ENCODE measurements at regions not wholly inside any gene's neighbourhood (a gene's known extent, or its start where the extent isn't known, plus 50 kb on each side); places are given as distances from the start of the nearest gene placed in this dataset.
"Not testable (repeated sequence)": the region's sequence is repeated elsewhere in the genome, so short reads cannot be mapped to it uniquely, and the experiment has no call there.

DNA sequence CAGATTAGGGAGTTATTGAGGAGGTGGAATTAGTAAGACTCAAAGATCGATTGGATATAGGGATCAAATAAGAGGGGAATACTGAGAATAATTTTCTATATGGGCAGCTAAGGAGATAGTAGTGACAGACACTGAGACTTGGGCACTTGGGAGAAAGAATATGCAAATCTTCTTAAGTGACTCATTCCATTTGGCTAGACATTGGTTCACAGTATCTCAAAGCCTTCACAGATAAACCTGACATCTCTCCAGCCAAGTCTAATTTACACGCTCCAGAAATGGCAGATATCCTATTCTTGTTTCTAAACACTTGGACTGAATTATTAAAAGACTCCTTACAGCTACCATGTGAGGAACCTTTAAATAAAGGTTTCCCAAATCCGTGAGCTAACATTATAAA, 104.6 kb upstream of the ADAMTS9 start:
- no peak for DNase-seq

DNA sequence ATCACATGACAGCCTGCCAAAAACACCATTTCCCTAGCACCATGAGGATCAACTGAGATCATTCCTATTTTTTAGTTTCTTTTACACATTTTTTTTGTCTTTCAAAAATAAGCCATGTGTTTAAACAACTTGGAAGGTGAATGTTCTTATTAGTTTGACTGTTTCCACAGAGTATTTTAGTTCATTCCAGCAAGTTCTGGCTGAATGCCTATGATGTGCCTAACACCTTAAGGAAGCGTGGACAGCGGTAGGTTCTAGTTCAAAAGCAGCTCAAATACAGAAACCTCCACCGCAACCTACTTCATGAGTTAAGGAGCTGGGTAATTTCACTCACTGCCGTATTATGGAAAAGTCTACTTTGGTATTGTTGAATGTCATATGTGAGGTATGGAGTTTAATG, 101.3 kb upstream of the ADAMTS9 start:
- no peak for DNase-seq

DNA sequence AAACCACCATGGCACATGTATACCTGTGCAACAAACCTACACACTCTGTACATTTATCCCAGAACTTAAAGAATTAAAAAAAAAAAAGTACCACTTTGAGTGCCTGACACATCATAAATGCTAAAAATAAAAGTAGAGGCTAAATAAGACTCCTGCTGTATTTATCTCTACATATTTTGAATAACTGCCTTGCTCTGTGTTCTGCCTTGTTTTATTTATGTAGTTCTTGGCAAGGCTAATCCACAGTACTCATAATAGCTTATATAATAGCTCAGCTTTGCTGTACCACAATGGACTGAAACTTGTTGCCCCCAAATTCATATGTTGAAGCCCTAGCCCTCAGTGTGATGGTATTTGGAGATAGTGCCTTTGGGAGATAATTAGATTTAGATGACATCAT, 95.4 kb upstream of the ADAMTS9 start:
- DNase-seq, result no peak

DNA sequence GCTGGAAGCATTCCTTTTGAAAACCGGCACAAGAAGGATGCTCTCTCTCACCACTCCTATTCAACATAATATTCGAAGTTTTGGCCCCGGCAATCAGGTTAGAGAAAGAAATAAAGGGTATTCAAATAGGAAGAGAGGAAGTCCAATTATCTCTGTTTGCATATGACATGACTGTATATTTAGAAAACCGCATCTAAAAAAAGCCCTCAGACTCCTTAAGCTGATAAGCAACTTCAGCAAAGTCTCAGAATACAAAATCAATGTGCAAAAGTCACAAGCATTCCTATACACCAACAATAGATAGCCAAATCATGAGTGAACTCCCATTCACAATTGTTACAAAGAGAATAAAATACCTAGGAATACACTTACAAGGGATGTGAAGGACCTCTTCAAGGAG, 93.1 kb upstream of the ADAMTS9 start:
- not testable (repeated sequence) for DNase-seq

DNA sequence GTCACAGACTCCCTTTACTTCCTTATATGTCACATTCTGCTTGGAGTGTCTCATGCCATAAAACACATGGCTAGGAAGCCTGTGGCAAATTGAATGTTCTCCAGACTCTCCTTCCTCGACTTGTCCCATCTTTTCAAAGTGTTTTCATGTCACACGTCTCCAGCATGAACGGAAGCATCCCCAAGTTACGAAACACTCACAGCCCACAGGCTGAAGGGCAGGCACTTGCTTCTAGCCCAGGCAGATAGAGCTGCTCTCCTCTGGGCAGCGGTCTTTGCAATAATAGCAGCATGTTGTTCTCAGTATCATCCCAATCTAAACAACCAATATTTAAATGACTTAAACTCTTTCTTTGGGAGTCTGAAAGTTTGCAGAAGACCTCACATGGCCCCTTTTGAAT, 85.3 kb upstream of the ADAMTS9 start:
- no peak for DNase-seq

DNA sequence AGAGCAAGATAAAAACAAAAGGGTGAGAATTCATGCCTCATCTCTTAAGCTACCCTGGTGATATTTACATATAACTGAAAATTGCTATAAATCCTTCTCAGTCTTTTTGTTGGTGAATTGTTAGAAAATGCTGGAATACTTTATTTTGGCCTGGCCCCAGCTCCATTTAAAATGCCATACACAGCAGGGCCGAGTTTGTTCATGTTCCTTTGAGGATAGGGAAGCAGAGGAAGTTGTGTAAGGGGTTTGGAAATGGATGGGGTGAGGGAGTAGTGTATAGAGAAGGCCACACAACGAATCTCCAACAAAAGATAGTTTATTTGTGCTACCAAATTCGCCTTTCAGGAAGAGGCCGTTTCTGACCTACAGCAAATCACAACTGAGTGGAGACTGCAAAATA, 78.6 kb upstream of the ADAMTS9 start:
- DNase-seq, result no peak

DNA sequence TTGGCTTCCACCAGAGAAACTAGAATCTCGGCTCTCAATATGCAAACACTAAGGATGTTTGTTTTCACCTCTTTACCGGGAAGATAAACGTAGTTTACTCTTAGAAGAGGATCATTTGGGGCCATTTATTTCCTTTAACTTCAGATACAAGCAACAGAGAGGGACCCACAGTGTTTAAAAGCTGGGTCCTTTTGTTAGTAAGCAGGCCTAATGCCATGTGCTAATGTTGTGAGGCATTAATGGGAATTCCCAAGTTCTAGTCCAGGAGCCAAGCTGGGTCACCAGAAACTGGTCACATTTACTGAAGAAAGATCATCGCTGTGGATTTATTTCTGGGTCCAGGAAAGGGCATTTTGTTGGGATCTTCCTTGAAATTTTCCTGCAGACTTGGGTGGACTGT, 78.1 kb upstream of the ADAMTS9 start:
- no peak for DNase-seq

DNA sequence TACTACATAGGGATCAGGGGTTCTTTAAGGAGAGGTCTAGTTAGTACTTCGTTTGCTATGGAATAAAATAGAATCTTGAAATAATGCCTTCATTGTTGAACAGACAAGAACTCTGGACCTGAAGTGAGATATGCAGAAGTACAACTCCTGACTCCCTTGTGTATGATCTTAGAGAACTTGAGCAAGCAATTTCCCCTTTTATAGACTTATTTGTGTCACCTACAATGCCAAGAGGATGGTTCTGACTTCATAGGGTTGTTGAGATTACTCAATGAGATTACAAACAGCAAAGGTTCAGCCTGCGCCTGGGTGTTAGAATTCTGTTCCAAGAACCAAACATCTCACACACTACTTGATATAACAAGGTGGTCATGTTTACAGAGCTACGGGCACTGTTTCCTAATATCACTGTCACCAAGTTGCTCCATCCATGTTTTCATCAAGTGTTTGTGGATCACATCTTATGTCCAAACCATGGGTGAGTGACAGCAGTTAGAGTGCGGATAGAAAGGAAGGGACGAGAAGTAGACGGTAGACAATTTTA, 76.7 kb upstream of the ADAMTS9 start:
- no peak for DNase-seq

DNA sequence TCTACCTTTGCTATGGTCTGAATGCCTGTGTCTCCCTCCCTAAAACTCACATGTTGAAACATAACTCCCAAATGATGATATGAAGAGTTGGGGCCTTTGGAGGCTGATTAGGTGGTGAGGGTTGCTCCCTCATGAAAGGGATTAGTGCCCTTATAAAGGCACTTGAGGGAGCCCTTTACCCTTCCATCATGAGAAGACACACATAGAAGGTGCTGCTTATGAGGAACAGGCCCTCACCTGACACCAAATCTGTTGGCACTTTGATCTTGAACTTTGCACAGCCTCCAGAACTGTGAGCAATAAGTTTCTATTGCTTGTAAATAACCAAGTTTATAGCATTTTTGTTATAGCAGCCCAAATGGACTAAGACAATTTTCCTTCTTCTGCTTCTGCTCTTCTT, 76.2 kb upstream of the ADAMTS9 start:
- no peak for DNase-seq

DNA sequence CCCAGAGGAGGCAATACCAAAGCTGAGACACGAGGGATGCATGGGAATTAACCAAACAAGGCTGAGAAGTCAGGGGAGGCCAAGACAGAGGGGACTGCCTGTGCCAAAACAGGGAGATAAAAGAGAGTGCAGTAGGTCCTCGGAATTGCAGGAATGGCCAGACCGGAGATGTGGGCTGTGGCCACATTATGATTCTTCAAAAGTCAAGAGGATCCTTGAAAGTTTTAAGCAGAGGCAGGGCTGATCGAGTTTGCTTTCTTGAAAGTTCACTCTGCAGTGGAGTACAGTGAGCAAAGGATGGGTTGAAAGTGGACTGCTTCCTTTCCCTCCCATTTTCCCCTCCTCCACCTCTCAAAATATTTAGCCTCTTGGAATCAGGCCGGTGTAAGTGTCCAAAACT, 73.9 kb upstream of the ADAMTS9 start:
- no peak for DNase-seq

DNA sequence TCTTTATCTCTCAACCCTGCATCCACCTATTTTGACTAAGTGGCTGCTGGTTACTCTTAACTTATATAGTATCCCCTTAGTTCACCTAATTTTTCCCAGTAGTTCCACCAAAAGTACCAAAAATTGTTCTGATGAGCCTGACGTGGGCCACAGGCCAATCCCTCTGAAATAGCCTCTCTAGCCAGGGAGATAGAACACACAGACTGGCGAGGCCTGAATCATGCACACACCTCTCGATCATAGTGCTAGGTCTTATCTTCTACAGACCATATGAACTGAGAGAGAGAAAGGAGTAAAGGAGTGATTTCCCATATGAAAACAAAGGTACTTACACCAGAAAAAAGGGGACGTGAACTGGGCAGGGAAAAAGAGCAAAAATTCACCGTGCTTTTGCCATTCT, 72.5 kb upstream of the ADAMTS9 start:
- DNase-seq, result no peak

DNA sequence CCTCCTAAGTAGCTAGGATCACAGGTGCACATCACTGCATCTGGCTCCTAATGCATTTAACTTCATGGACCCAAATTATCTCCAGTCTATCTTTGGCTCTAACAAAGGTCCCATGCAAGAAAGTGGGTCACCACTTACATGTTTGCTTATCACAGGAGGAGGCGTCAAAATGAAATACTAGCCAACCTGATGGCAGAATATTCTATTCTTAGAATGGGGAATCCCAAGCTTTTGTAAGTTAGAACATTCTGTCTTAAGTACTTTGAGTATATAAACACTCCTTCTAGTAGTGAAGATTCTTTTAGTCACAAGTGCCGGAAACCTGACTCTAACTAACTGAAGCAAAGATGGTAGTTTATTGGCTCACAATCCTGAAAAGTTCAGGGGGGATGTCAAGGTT, 72.0 kb upstream of the ADAMTS9 start:
- no peak for DNase-seq

DNA sequence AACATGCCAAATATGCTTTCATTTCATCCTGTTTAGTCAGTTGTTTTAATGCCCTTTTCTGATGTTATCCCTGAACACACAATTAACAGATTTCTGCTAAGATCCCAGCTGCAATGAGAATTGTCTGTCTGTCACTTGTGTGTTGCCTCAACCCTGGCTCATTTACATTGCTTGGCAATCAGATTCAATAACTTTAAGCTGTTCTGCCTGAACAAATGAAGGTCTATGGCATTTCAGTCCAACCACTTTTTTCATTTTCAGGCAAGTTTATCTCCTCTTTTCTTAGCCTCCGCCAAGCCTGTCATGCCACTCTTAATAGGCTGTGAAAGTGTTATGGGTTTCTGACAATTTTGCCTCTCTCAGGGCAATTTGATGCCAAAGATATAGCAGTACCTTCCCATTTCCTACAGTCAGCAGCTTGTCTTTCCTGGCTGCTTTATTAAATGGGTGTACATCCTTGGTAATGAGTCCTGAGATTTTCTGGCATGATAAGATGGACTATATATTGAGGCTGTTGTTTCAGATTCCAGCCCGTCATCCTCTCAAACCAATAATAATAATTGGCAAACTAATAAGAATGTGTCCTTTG, 68.7 kb upstream of the ADAMTS9 start:
- no peak for DNase-seq

DNA sequence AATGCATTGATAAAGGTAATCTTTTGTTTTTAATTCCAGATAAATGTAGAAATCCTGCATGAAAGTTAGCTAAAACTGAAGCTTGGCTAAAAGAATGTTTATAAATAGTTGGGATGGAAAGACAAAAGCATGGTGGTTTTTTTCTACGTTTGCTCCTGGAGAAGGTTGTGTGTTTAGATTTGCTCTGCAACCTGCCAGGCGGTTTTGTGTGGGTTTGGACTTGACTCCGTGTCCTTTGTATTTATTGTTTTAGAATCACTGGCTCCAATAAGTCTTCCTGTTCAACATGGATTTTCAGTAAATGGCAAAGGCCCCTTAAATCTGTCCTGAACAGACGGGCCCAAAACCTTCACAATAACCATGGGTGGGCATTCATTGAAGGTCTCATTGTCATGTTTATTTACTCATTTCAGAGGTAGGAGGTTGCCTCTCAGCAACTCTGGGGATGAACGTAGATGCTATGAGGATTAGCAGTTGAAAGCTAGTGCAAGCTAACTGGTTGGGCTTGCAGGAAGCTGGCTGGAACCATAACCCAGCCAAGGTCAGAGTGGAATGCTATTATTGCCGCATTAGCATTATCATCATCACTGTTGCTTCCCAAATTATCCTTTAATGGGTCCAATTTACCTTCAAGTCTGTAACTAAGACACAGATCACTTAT, 60.6 kb upstream of the ADAMTS9 start:
- no peak for DNase-seq

DNA sequence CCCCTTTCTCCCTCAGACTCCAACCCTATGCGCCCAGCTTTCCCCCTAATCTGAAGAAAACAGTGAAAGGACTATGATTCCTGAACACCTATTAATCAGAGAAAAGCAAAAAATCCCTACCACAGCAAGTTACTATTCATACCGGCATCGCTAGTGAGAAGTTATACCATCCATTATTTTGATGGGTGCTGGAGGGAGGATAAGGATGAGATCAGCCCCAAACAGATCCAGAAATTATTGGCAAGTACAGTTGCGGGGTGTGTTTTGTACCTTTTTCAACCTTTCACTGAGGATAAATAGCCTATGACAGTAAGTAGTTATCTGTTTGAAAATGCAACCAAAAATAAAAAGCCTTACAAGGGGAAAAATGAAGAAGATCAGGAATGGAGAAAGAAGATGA, 59.9 kb upstream of the ADAMTS9 start:
- DNase-seq, result no peak

DNA sequence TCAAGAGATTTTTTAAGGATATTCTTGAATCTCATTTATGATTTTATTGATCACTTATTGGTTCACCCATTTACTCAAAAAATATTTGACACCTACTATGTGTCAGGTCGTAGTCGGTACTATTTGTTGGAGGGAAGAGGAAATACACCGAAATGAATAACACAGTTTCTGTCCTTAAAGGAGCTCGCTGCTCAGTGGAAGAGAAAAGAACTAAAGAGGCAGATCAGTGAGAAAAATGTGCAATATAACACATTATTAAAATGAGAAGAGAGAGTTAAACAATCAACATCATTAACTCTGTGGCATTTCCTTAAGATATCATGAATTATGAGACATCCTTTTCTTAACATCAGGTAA, 56.1 kb upstream of the ADAMTS9 start:
- DNase-seq, result no peak

DNA sequence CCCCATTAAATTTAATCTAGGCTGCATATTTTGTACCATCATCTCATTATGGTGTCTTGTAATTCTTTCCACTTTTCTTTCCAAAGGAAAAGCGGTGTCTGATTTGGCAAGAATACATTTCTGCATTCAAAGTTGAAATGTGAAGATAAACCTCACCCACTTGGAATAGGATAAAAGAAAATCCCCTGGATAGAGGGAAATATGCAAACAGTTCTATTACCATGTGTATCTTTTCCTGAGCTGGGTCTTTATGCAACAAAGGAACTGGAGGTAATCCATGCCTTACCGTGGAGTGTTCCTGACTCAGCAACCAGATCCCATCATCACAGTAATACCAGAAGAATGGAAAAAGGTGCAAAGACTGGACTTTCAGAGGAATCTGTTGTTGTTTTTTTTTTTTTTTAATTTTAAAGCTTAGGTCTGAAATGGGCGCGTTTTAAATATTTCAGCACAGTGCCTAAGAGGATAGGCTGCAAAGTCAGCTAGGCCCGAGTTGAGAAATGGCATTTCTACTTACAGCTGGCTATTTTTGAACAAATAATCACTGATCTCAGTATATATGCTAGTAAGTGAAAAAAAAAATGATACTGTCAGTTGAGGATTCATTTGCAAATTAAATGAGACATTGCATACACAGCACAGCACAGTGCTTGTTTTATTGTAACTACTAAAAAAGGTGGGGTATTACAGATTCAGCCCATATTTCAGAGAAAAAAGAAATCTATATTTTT, 55.5 kb upstream of the ADAMTS9 start:
- DNase-seq, result no peak

DNA sequence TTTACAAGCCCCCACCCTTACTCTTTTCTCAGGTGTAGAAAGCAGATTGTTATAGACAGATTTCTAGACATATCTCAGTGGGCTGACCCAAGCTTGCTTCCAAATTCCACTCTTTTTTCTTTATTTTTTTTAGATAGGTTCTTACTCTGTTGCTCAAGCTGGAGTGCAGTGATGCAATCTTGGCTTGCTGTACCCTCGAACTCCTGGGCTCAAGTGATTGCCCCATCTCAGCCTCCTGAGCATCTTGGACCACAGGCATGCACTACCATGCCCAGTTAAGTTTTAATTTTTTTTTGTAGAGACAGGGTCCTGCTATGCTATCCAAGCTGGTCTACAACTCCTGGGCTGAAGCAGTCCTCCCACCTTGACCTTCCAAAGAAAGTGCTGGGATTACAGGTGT, 53.5 kb upstream of the ADAMTS9 start:
- DNase-seq, result no peak

DNA sequence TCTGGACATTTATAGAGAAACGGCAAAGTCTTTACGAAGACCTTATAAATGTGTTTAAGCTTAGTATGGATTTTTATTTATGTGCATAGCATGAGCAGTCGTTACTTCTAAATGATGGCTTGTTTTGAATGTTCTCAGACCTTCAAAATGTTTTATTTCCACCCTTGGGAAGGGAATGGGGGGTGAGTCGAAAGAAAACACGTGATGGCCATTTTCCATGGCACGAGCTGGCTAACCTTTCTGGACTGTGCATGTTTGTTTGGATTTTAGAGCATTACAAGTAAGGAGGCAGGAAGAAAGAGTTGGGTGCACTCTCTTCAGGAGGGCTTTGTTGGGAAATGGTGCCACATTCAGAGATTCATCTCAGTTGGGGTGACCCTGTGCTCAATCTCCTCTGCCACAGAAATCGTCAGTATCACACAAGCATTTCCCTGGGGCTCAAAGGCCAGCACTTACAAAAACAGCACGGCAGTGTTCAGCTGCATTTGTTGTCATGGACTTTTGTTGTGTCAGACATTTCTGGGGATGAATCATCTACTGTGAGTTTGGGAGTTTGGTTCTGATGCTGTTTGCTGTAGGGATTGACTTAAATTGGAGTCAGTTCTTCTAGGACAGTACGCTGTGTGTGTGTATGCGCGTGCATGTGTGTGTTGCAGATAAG, 52.3 kb upstream of the ADAMTS9 start:
- DNase-seq, result no peak

Data from NCI-H2081 treated with DMSO at 0.1 percent for 48 hours (cell line).